Mammary epithelial cell (primary cell): ENCODE measurements at regions not wholly inside any gene's neighbourhood (a gene's known extent, or its start where the extent isn't known, plus 50 kb on each side); places are given as distances from the start of the nearest gene placed in this dataset.

ENCODE experiments used
- CTCF ChIP-seq, 2 donors: IDR thresholded peaks in 1 of 2; conservative IDR thresholded peaks in 1 of 2; 2 replicates each; pipeline ENCODE4 v1.5.1; 2011 to 2012; ENCODE audit warnings: inconsistent platforms in 2 of 2, low read length in 2 of 2, mild to moderate bottlenecking in 2 of 2, control low read depth in 1 of 2, low read depth in 1 of 2; ENCODE audit not compliant: insufficient read depth in 1 of 2; ENCODE audit errors: extremely low read depth in 1 of 2
- EZH2 ChIP-seq: IDR thresholded peaks from 2 replicates; pipeline ENCODE4 v1.6.1; 2012; ENCODE audit warnings: low read length, inconsistent platforms, borderline replicate concordance

GRCh38 chr2:23093513-23093912 lies 291.5 kb upstream of the KLHL29 start:
- no peak for TF ChIP-seq EZH2
- no peak for TF ChIP-seq CTCF (conservative IDR thresholded peaks at IDR 0.05 in 1 of 2, IDR thresholded peaks at IDR 0.05 in 1 of 2; ENCODE audit: extremely low read depth in 1 of 2, insufficient read depth in 1 of 2, low read depth in 1 of 2, low read length in 2 of 2)
